ENCODE measurements at regions not wholly inside any gene's neighbourhood (a gene's known extent, or its start where the extent isn't known, plus 50 kb on each side); places are given as distances from the start of the nearest gene placed in this dataset.

GRCh38 chr6:1257778-1258177 lies 54.1 kb upstream of the FOXQ1 start:
- DNase-seq (ENCODE audit: low read depth, low spot score): no peak

GRCh38 chr6:1256435-1257008 lies 55.4 kb upstream of the FOXQ1 start:
- DNase-seq (ENCODE audit: low read depth, low spot score): no peak

- no peak for DNase-seq (ENCODE audit: low read depth, low spot score)
These were observed 56.1 kb upstream of the FOXQ1 start for GRCh38 chr6:1255636-1256365.

- DNase-seq (ENCODE audit: low read depth, low spot score): no peak
These were observed 57.6 kb upstream of the FOXQ1 start for GRCh38 chr6:1254326-1254725.

- DNase-seq (ENCODE audit: low read depth, low spot score): no peak
These were observed 58.1 kb upstream of the FOXQ1 start for GRCh38 chr6:1253816-1254215.

- no peak for DNase-seq (ENCODE audit: low read depth, low spot score)
These were observed 60.4 kb upstream of the FOXQ1 start for GRCh38 chr6:1251198-1252155.

GRCh38 chr6:1250489-1251197 lies 61.3 kb upstream of the FOXQ1 start:
- no peak for DNase-seq (ENCODE audit: low read depth, low spot score)

- no peak for DNase-seq (ENCODE audit: low read depth, low spot score)
These were observed 64.0 kb upstream of the FOXQ1 start for GRCh38 chr6:1247894-1248293.

- DNase-seq (ENCODE audit: low read depth, low spot score): no peak
These were observed 64.8 kb upstream of the FOXQ1 start for GRCh38 chr6:1247056-1247455.

GRCh38 chr6:1244941-1245340 lies 67.0 kb upstream of the FOXQ1 start:
- no peak for DNase-seq (ENCODE audit: low read depth, low spot score)

- DNase-seq (ENCODE audit: low read depth, low spot score): no peak
These were observed 67.6 kb upstream of the FOXQ1 start for GRCh38 chr6:1244278-1244677.

- no peak for DNase-seq (ENCODE audit: low read depth, low spot score)
These were observed 69.5 kb upstream of the FOXQ1 start for GRCh38 chr6:1242446-1242845.

- no peak for DNase-seq (ENCODE audit: low read depth, low spot score)
These were observed 69.9 kb upstream of the FOXQ1 start for GRCh38 chr6:1242021-1242420.

- DNase-seq (ENCODE audit: low read depth, low spot score): no peak
These were observed 71.1 kb upstream of the FOXQ1 start for GRCh38 chr6:1240766-1241318.

- no peak for DNase-seq (ENCODE audit: low read depth, low spot score)
These were observed 72.1 kb upstream of the FOXQ1 start for GRCh38 chr6:1239805-1240204.

- no peak for DNase-seq (ENCODE audit: low read depth, low spot score)
These were observed 73.9 kb upstream of the FOXQ1 start for GRCh38 chr6:1238040-1238439.

- no peak for DNase-seq (ENCODE audit: low read depth, low spot score)
These were observed 74.3 kb upstream of the FOXQ1 start for GRCh38 chr6:1237636-1238035.

GRCh38 chr6:1235825-1236224 lies 76.1 kb upstream of the FOXQ1 start:
- no peak for DNase-seq (ENCODE audit: low read depth, low spot score)

- no peak for DNase-seq (ENCODE audit: low read depth, low spot score)
These were observed 78.0 kb upstream of the FOXQ1 start for GRCh38 chr6:1233924-1234323.

- DNase-seq (ENCODE audit: low read depth, low spot score): no peak
These were observed 79.3 kb upstream of the FOXQ1 start for GRCh38 chr6:1232578-1232977.

GRCh38 chr6:1231941-1232340 lies 80.0 kb upstream of the FOXQ1 start:
- no peak for DNase-seq (ENCODE audit: low read depth, low spot score)
